ENCODE measurements at regions not wholly inside any gene's neighbourhood (a gene's known extent, or its start where the extent isn't known, plus 50 kb on each side); places are given as distances from the start of the nearest gene placed in this dataset.

- H3K27me3 Mint-ChIP-seq (ENCODE audit: low read depth): no peaks in the 10 kb centered on the region
- no peaks in the 10 kb centered on the region for H3K4me1 Mint-ChIP-seq
- no peak for ATAC-seq
Measured at GRCh38 chr6:81169166-81169565, 583.3 kb downstream of the TENT5A start.

GRCh38 chr6:81166770-81167169 lies 585.7 kb downstream of the TENT5A start:
- CTCF ChIA-PET: no interaction called here
- ATAC-seq (no peak), DNase-seq (ENCODE audit: low spot score) (no peak)
- Mint-ChIP-seq H3K27me3 (ENCODE audit: low read depth) (no peaks in the 10 kb centered on the region), H3K36me3 (no peaks in the 10 kb centered on the region), H3K27ac (no peak overlapping the region), H3K4me3 (no peak overlapping the region), H3K4me1 (no peaks in the 10 kb centered on the region), H3K9me3 (no peaks in the 10 kb centered on the region)
- POLR2A ChIA-PET: no interaction called here
- no peak for TF ChIP-seq GRHL2 (CRISPR knock-in tag; IDR thresholded peaks at IDR 0.05; ENCODE audit: insufficient replicate concordance, severe bottlenecking)
- TF ChIP-seq ZNF263 (CRISPR knock-in tag; IDR thresholded peaks at IDR 0.05; ENCODE audit: low read depth): no peak
- TF ChIP-seq ZBTB43 (CRISPR knock-in tag; IDR thresholded peaks at IDR 0.05): no peak
- no peak for TF ChIP-seq E2F4 (CRISPR knock-in tag; IDR thresholded peaks at IDR 0.05; ENCODE audit: borderline replicate concordance, low read depth)
- no peak for TF ChIP-seq USF2 (CRISPR knock-in tag; IDR thresholded peaks at IDR 0.05)

More at GRCh38 chr6:81169166-81169565, 583.3 kb downstream of the TENT5A start:
- TF ChIP-seq NR2C2 (CRISPR knock-in tag; IDR thresholded peaks at IDR 0.05) (no peak), TEAD1 (CRISPR knock-in tag; IDR thresholded peaks at IDR 0.05) (no peak), CTCF (IDR thresholded peaks at IDR 0.05) (no peak), NFE2L1 (CRISPR knock-in tag; IDR thresholded peaks at IDR 0.05) (no peak), HMGXB4 (CRISPR knock-in tag; IDR thresholded peaks at IDR 0.05) (no peak), IRF1 (CRISPR knock-in tag; IDR thresholded peaks at IDR 0.05) (no peak), ZNF396 (CRISPR knock-in tag; IDR thresholded peaks at IDR 0.05; ENCODE audit: borderline replicate concordance) (no peak), GRHL2 (CRISPR knock-in tag; IDR thresholded peaks at IDR 0.05; ENCODE audit: insufficient replicate concordance, severe bottlenecking) (no peak), RORB (CRISPR knock-in tag; IDR thresholded peaks at IDR 0.05) (no peak), SP1 (CRISPR knock-in tag; conservative IDR thresholded peaks at IDR 0.05) (no peak)
- Mint-ChIP-seq H3K36me3 (no peaks in the 10 kb centered on the region), H3K27ac (no peak overlapping the region), H3K9me3 (no peaks in the 10 kb centered on the region), H3K4me3 (no peak overlapping the region)
- POLR2A ChIA-PET: no interaction called here
- DNase-seq (ENCODE audit: low spot score): no peak
- CTCF ChIA-PET: interaction anchor here (0.7 kb wide), 1 partner anchor 190 kb away, joined by 3 read pairs; no protein-coding TSS in a partner anchor

GRCh38 chr6:81158956-81159355 lies 593.5 kb downstream of the TENT5A start:
- POLR2A ChIA-PET: no interaction called here
- H3K36me3 Mint-ChIP-seq: no peaks in the 10 kb centered on the region
- no peak overlapping the region for H3K27ac Mint-ChIP-seq
- H3K27me3 Mint-ChIP-seq (ENCODE audit: low read depth): no peaks in the 10 kb centered on the region
- 0 out of 2 replicates have a peak, but pooled peaks cover 6% of the 10 kb centered on the region for H3K9me3 Mint-ChIP-seq
- DNase-seq (ENCODE audit: low spot score): no peak
- H3K4me1 Mint-ChIP-seq: no peaks in the 10 kb centered on the region
- ATAC-seq: no peak
- CTCF ChIA-PET: no interaction called here
- no peak overlapping the region for H3K4me3 Mint-ChIP-seq
- no peak for TF ChIP-seq FOXP4 (CRISPR knock-in tag; IDR thresholded peaks at IDR 0.05)
- TF ChIP-seq NFYB (CRISPR knock-in tag; conservative IDR thresholded peaks at IDR 0.05; ENCODE audit: low read depth): no peak
- no peak for TF ChIP-seq IRF1 (CRISPR knock-in tag; IDR thresholded peaks at IDR 0.05)
- TF ChIP-seq SMAD4 (CRISPR knock-in tag; IDR thresholded peaks at IDR 0.05): no peak
- no peak for TF ChIP-seq NR3C1 (CRISPR knock-in tag; conservative IDR thresholded peaks at IDR 0.05; ENCODE audit: low read depth)
- no peak for TF ChIP-seq ZMAT4 (CRISPR knock-in tag; IDR thresholded peaks at IDR 0.05)
- TF ChIP-seq ZBTB43 (CRISPR knock-in tag; IDR thresholded peaks at IDR 0.05): no peak
- TF ChIP-seq KAT7 (CRISPR knock-in tag; IDR thresholded peaks at IDR 0.05; ENCODE audit: borderline replicate concordance): no peak

All from WTC11 (cell line).